Neuronal stem cell (in vitro differentiated cells): ENCODE measurements at regions not wholly inside any gene's neighbourhood (a gene's known extent, or its start where the extent isn't known, plus 50 kb on each side); places are given as distances from the start of the nearest gene placed in this dataset.

Experiments used
- DNase-seq: peaks from one replicate; pipeline ENCODE4 v3.0.0-alpha.2; 2013; ENCODE audit warnings: low spot score
- H2AFZ ChIP-seq: one replicate; pipeline ENCODE4 v1.6.1; 2013; ENCODE audit warnings: mild to moderate bottlenecking, low read length, inconsistent platforms
- H2AK5ac ChIP-seq: 2 replicates; pipeline ENCODE4 v1.6.1; 2013; ENCODE audit warnings: low read depth, mild to moderate bottlenecking, inconsistent platforms, low read length, moderate library complexity, mixed read lengths
- H2BK120ac ChIP-seq: 2 replicates; pipeline ENCODE4 v1.6.1; 2013; ENCODE audit warnings: low read depth, mild to moderate bottlenecking, inconsistent platforms, low read length, moderate library complexity, mixed read lengths
- H2BK12ac ChIP-seq: one replicate; pipeline ENCODE4 v1.6.1; 2013; ENCODE audit warnings: low read length, inconsistent platforms
- H2BK15ac ChIP-seq: 2 replicates; pipeline ENCODE4 v1.6.1; 2013; ENCODE audit warnings: mild to moderate bottlenecking, low read length, inconsistent platforms, mixed read lengths
- H2BK5ac ChIP-seq: one replicate; pipeline ENCODE4 v1.6.1; 2013; ENCODE audit warnings: inconsistent platforms, mild to moderate bottlenecking, low read length, moderate library complexity
- H3K14ac ChIP-seq: one replicate; pipeline ENCODE4 v1.6.1; 2013; ENCODE audit warnings: low read length, inconsistent platforms
- H3K18ac ChIP-seq: 2 replicates; pipeline ENCODE4 v1.6.1; 2013; ENCODE audit warnings: low read length, inconsistent platforms
- H3K23ac ChIP-seq: 2 replicates; pipeline ENCODE4 v1.6.1; 2013; ENCODE audit warnings: low read depth, mild to moderate bottlenecking, mixed read lengths, low read length, inconsistent platforms; ENCODE audit not compliant: poor library complexity
- H3K27ac ChIP-seq: replicated peaks from 3 replicates; pipeline ENCODE4 v1.5.1; 2013; ENCODE audit warnings: low read length, inconsistent platforms
- H3K27me3 ChIP-seq, 3 experiments: 2 replicates each; pipeline ENCODE4 v1.6.1; 2013; ENCODE audit warnings: low read length in 3 of 3, mild to moderate bottlenecking in 2 of 3, inconsistent platforms in 1 of 3, low read depth in 1 of 3, mixed read lengths in 1 of 3, moderate library complexity in 1 of 3; ENCODE audit not compliant: control insufficient read depth in 3 of 3, insufficient read depth in 3 of 3
- H3K36me3 ChIP-seq, 2 donors: replicated peaks in 1 of 2; 2 replicates each; pipeline ENCODE4 v1.6.1; 2013; ENCODE audit warnings: low read length in 2 of 2; ENCODE audit not compliant: control insufficient read depth in 2 of 2, insufficient read depth in 2 of 2
- H3K4ac ChIP-seq: 2 replicates; pipeline ENCODE4 v1.6.1; 2013; ENCODE audit warnings: inconsistent platforms, mild to moderate bottlenecking, low read length, moderate library complexity
- H3K4me1 ChIP-seq, 2 donors: 1 replicate in 1 of 2; 2 replicates in 1 of 2; pipeline ENCODE4 v1.6.1; 2013; ENCODE audit warnings: low read length in 2 of 2, low read depth in 1 of 2; ENCODE audit not compliant: control insufficient read depth in 2 of 2, insufficient read depth in 1 of 2
- H3K4me2 ChIP-seq: one replicate; pipeline ENCODE4 v1.6.1; 2013; ENCODE audit warnings: mild to moderate bottlenecking, low read length, inconsistent platforms; ENCODE audit not compliant: insufficient read depth, poor library complexity, severe bottlenecking
- H3K4me3 ChIP-seq, 2 donors: 2 replicates each; pipeline ENCODE4 v1.5.1; 2013; ENCODE audit warnings: low read length in 2 of 2, mild to moderate bottlenecking in 2 of 2, inconsistent platforms in 1 of 2, moderate library complexity in 1 of 2
- H3K79me1 ChIP-seq: one replicate; pipeline ENCODE4 v1.6.1; 2013; ENCODE audit warnings: low read depth, mild to moderate bottlenecking, inconsistent platforms, low read length, moderate library complexity
- H3K9ac ChIP-seq: one replicate; pipeline ENCODE4 v1.6.1; 2013; ENCODE audit warnings: mild to moderate bottlenecking, low read depth, low read length, inconsistent platforms; ENCODE audit not compliant: poor library complexity
- H3K9me3 ChIP-seq, 2 donors: replicated peaks in 1 of 2; 2 replicates each; pipeline versions ENCODE3 to v1.6.1; 2013; ENCODE audit warnings: low read length in 2 of 2, mild to moderate bottlenecking in 2 of 2, inconsistent platforms in 1 of 2, low read depth in 1 of 2, mixed read lengths in 1 of 2, moderate library complexity in 1 of 2; ENCODE audit not compliant: control insufficient read depth in 2 of 2, insufficient read depth in 1 of 2
- H4K8ac ChIP-seq: one replicate; pipeline ENCODE4 v1.6.1; 2013; ENCODE audit warnings: low read depth, mild to moderate bottlenecking, inconsistent platforms, low read length, moderate library complexity
- H4K91ac ChIP-seq: one replicate; pipeline ENCODE4 v1.6.1; 2013; ENCODE audit warnings: low read length, low read depth, mild to moderate bottlenecking, inconsistent platforms; ENCODE audit not compliant: poor library complexity
- WGBS, 2 donors: extraction: QIAGEN DNeasy Blood & Tissue Kit; methylation state at CpG; one replicate each; pipeline ENCODE4 v1.1.7; 2013; ENCODE audit warnings: missing lambda C conversion rate in 2 of 2, mixed read lengths in 1 of 2; ENCODE audit not compliant: insufficient read length in 2 of 2, insufficient replicate concordance in 1 of 2; ENCODE audit errors: extremely low coverage in 2 of 2; 5-methylcytosine and 5-hydroxymethylcytosine counted together

DNA sequence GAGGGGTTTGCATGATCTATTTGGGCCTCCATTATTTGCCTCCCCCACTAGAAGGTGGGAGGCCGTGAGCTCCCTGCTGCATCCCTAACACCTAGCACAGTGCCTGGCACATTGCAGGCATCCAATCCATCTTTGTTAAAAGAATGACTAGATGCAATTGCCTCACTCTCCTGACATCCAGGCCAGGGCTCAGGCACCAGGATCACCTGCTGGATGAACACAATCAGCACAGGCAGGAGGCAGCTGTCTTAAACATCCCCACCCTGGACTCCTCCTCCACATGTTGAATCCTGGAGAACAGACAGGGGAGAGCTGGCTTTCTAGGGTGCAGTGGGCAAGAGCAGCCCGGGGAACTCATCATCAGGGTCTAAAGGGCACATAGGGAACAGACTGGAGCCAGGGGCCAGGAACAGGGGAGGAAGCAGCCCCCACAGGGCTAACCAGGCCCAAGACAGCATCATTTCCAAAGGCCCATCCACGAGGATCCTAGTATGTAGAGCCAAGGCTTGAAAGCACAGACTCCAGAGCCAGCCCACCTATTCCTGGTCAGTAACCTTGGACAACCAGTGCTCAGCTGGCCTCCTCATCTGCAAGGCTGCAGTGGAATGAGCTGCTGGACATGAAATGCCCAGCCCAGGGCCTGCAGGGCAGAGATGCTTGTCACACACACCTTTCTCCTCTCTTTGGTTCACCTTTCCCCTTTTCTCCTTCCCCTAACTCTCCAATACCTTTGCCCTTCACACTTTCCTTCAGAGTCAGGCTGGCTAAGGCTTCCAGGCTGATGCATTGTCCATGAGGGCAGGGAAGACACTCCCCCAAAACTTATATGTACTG is 254.4 kb upstream of the TLE3 start:
- DNase-seq, result no peak
- no CpG with 5 or more reads among the region's 3 CpGs for WGBS, 2 donors

DNA sequence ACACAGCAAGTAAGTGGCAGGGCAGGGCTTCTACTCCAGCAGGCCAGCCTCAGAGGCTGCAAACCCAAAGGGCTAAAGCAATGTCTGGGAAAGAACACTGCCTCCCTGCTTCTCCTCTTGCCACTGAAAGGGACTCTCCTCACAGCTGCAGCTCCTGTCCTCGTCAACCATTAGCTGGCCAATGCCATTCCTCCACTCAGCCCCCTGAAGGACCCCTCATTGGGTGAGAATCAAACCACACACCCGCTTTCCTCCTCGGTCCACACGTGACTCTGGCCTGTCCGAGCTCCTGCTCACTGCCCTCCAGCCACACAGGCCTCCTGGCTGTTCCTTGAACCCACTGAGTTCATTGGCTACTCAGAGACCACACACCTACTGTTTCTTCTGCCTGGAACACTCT is 253.7 kb upstream of the TLE3 start:
- no peaks in the 10 kb centered on the region for H3K27me3 ChIP-seq
- no peak overlapping the region for H2BK12ac ChIP-seq
- H4K8ac ChIP-seq, result no peak overlapping the region
- H2BK120ac ChIP-seq, result no peak overlapping the region
- H3K18ac ChIP-seq, result no peak overlapping the region
- no peaks in the 10 kb centered on the region for H3K36me3 ChIP-seq
- no peak overlapping the region for H3K9ac ChIP-seq
- no peak overlapping the region for H3K23ac ChIP-seq
- no peak overlapping the region for H3K4me3 ChIP-seq
- H3K4me2 ChIP-seq, result no peak overlapping the region
- no peak overlapping the region for H2BK15ac ChIP-seq
- H2AK5ac ChIP-seq, result no peak overlapping the region
- WGBS, 2 donors, result no CpG with 5 or more reads among the region's 5 CpGs
- H4K91ac ChIP-seq, result no peak overlapping the region
- no peaks in the 10 kb centered on the region for H3K9me3 ChIP-seq
- no peak overlapping the region for H3K14ac ChIP-seq
- H3K79me1 ChIP-seq, result no peaks in the 10 kb centered on the region
- H2AFZ ChIP-seq, result no peak overlapping the region
- no peaks in the 10 kb centered on the region for H3K4me1 ChIP-seq
- DNase-seq, result no peak
- no peak overlapping the region for H3K4ac ChIP-seq
- no peak overlapping the region for H3K27ac ChIP-seq
- no peak overlapping the region for H2BK5ac ChIP-seq

More for the DNA sequence above, 254.4 kb upstream of the TLE3 start:
- no peak overlapping the region for H3K23ac ChIP-seq
- H3K14ac ChIP-seq, result no peak overlapping the region
- no peak overlapping the region for H2BK15ac ChIP-seq
- no peak overlapping the region for H3K18ac ChIP-seq
- H2BK12ac ChIP-seq, result no peak overlapping the region
- H3K4ac ChIP-seq, result no peak overlapping the region
- no peak overlapping the region for H4K8ac ChIP-seq
- H3K36me3 ChIP-seq, result no peaks in the 10 kb centered on the region
- H2AK5ac ChIP-seq, result no peak overlapping the region
- no peak overlapping the region for H4K91ac ChIP-seq
- H3K4me3 ChIP-seq, result no peak overlapping the region
- H2BK120ac ChIP-seq, result no peak overlapping the region
- H3K4me2 ChIP-seq, result no peak overlapping the region
- H3K9me3 ChIP-seq, result no peaks in the 10 kb centered on the region
- H3K27ac ChIP-seq, result no peak overlapping the region
- H2AFZ ChIP-seq, result no peak overlapping the region
- no peaks in the 10 kb centered on the region for H3K27me3 ChIP-seq
- H2BK5ac ChIP-seq, result no peak overlapping the region
- H3K9ac ChIP-seq, result no peak overlapping the region
- peaks cover 0 to 5% of the 10 kb centered on the region in 2 donors for H3K4me1 ChIP-seq
- H3K79me1 ChIP-seq, result no peaks in the 10 kb centered on the region

DNA sequence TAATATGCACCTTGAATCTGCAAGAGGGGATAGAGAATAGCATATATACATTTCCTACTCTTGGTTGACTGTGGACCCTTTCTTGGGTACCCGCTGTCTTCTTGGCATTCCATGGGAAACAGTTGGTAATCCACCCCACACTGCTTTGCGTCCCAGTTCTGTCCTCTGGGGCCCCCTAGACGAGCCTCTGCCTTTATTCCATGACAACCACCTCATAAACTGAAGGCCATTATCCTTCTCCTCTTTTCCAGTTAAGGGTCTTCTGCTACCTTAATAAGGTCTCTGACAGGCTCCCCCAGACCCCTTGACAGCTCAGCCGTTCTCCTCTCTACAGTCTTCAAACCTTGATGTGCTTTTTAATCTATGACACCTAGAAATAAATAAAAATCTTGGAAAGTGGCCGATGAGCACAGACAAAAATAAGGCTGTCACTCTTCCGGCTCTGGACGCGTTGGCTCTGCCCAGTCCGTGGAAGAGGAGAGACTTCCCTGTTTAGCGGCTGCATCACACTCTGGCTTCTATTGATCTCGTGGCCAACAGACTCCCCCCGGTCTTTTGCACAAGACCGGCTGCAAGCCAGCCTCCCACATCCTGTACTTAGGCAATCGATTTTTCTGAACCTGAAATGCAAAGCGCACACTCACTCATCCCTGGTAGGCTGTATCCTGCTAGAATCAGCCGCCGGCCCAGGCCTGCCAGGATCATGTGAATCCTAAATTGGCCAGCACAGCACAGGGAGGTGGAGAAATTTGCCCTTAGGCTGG is 251.0 kb upstream of the TLE3 start:
- no CpG with 5 or more reads among the region's 17 CpGs for WGBS, 2 donors
- Histone ChIP-seq H3K23ac (no peak overlapping the region), H2AK5ac (no peak overlapping the region), H2BK15ac (no peak overlapping the region), H3K4me3 (no peak overlapping the region), H3K9ac (no peak overlapping the region), H4K8ac (no peak overlapping the region), H2BK120ac (no peak overlapping the region), H2BK12ac (no peak overlapping the region), H3K9me3 (no peaks in the 10 kb centered on the region), H3K27ac (no peak overlapping the region), H4K91ac (no peak overlapping the region), H3K27me3 (no peaks in the 10 kb centered on the region), H3K4ac (no peak overlapping the region), H2AFZ (no peak overlapping the region), H3K4me1 (no peaks in the 10 kb centered on the region), H3K18ac (no peak overlapping the region), H2BK5ac (no peak overlapping the region), H3K4me2 (no peak overlapping the region), H3K36me3 (no peaks in the 10 kb centered on the region), H3K79me1 (no peaks in the 10 kb centered on the region), H3K14ac (no peak overlapping the region)
- DNase-seq, result no peak

DNA sequence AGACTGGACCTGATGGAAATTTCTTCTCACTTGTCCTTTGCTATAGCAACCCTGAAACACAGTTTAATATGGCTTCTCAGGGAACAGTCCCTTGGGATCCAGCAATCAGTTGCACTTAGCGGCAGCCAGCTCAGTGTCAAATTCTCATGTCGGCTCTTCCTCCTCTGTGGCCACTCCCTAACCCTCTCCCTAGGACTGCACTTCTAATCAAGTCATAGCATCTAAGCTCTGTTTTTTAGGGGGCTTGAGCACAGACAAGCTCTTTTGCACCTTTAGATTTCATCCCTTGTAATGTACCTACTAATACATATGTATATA is 250.5 kb upstream of the TLE3 start:
- no peaks in the 10 kb centered on the region for H3K4me1 ChIP-seq

More for the DNA sequence above, 250.5 kb upstream of the TLE3 start:
- Histone ChIP-seq H2AK5ac (no peak overlapping the region), H3K18ac (no peak overlapping the region), H3K79me1 (no peaks in the 10 kb centered on the region), H3K36me3 (no peaks in the 10 kb centered on the region), H3K4ac (no peak overlapping the region), H3K4me3 (no peak overlapping the region), H4K8ac (no peak overlapping the region), H2AFZ (no peak overlapping the region), H3K27ac (no peak overlapping the region), H3K14ac (no peak overlapping the region), H2BK5ac (no peak overlapping the region), H3K23ac (no peak overlapping the region), H3K9ac (no peak overlapping the region), H2BK15ac (no peak overlapping the region), H3K9me3 (no peaks in the 10 kb centered on the region), H3K27me3 (no peaks in the 10 kb centered on the region), H4K91ac (no peak overlapping the region), H3K4me2 (no peak overlapping the region), H2BK12ac (no peak overlapping the region), H2BK120ac (no peak overlapping the region)
- WGBS, 2 donors, result no CpG with 5 or more reads among the region's 2 CpGs
- DNase-seq, result no peak
